Panc1 (cell line): ENCODE measurements at regions not wholly inside any gene's neighbourhood (a gene's known extent, or its start where the extent isn't known, plus 50 kb on each side); places are given as distances from the start of the nearest gene placed in this dataset.
A peak's percentile ranks its signal among the peaks of the same experiment; 100 is the strongest.

Experiments used
- ATAC-seq: fragments of 200-7000 bp; cut with Tn5 transposase; 2 replicates; pipeline ENCODE4 v1.9.1; 2020; ENCODE audit warnings: mild to moderate bottlenecking, moderate library complexity
- BruUV-seq: library from RNA; stranded (reverse); fragments of 400-500 nt; replicated peaks from 2 replicates; lab custom pipeline; 2021; lab: Mats Ljungman, UMichigan
- CTCF ChIA-PET: fragments of 300-600 bp; sonication (Branson Sonifier 250); formaldehyde crosslinking; loops from one replicate; lab custom pipeline; 2022; ENCODE audit warnings: antibody characterized with exemption; lab: Charles Lee
- POLR2A ChIA-PET: fragments of 300-600 bp; sonication (Branson Sonifier 250); formaldehyde crosslinking; loops from one replicate; lab custom pipeline; 2022; ENCODE audit warnings: antibody characterized with exemption; lab: Charles Lee
- DNase-seq: peaks from one replicate; pipeline ENCODE4 v3.0.0-alpha.2; 2010; ENCODE audit warnings: low read depth, low spot score
- H3K27ac ChIP-seq: 2 replicates; pipeline ENCODE4 v1.5.1; 2011; ENCODE audit warnings: mild to moderate bottlenecking, low read length, inconsistent platforms
- H3K27me3 ChIP-seq: fragments of 200-500 bp; sonication (Bioruptor generic); 2 replicates; pipeline ENCODE4 v1.6.0; 2014; ENCODE audit warnings: low read length, inconsistent platforms; ENCODE audit not compliant: control insufficient read depth, insufficient read depth
- H3K36me3 ChIP-seq: fragments of 200-500 bp; sonication (Bioruptor generic); 2 replicates; pipeline ENCODE4 v1.5.1; 2014; ENCODE audit warnings: inconsistent platforms, mild to moderate bottlenecking, low read length, moderate library complexity; ENCODE audit not compliant: control insufficient read depth, insufficient read depth
- H3K4me1 ChIP-seq: 2 replicates; pipeline ENCODE4 v1.5.1; 2011; ENCODE audit warnings: inconsistent platforms, mild to moderate bottlenecking, low read length, moderate library complexity; ENCODE audit not compliant: control insufficient read depth, insufficient read depth
- H3K4me3 ChIP-seq, 2 experiments: 2 replicates each; pipeline ENCODE4 v1.5.1; 2011 to 2012; ENCODE audit warnings: low read depth in 2 of 2, low read length in 2 of 2, mild to moderate bottlenecking in 2 of 2, inconsistent platforms in 1 of 2, moderate library complexity in 1 of 2
- H3K9me3 ChIP-seq: fragments of 200-500 bp; sonication (Bioruptor generic); 2 replicates; pipeline ENCODE4 v1.5.1; 2014; ENCODE audit warnings: low read depth, mild to moderate bottlenecking, inconsistent platforms, low read length, moderate library complexity; ENCODE audit not compliant: control insufficient read depth, insufficient read depth
- POLR2AphosphoS5 ChIP-seq: IDR thresholded peaks from 2 replicates; pipeline ENCODE4 v1.6.1; 2012; ENCODE audit warnings: mild to moderate bottlenecking, low read depth, low read length, moderate library complexity
- SIN3A ChIP-seq: IDR thresholded peaks from 2 replicates; pipeline ENCODE4 v1.6.1; 2012; ENCODE audit warnings: low read depth, mild to moderate bottlenecking, low read length, moderate library complexity, borderline replicate concordance; ENCODE audit not compliant: insufficient read depth
- TCF7L2 ChIP-seq: IDR thresholded peaks from 2 replicates; pipeline ENCODE4 v1.6.1; 2011; ENCODE audit warnings: mild to moderate bottlenecking, low read depth, low read length, inconsistent platforms
- in situ Hi-C: cut with HindIII; loops from 2 replicates; pipeline ENCODE4 v1.10.0; 2016; ENCODE audit warnings: low sequenced_read_pairs, low pct_unique_long_range_greater_than_20kb
- intact Hi-C: fragments of 100-400 bp; cut with micrococcal nuclease; formaldehyde crosslinking; loops from one replicate; pipeline ENCODE4 v1.10.0; 2022; ENCODE audit not compliant: unreplicated experiment
- TF ChIP-seq, protein P1 (sequence below): fragments of 450-650 bp; IDR thresholded peaks from 2 replicates; pipeline ENCODE4 v1.5.1; 2017; ENCODE audit warnings: mild to moderate bottlenecking
- TF ChIP-seq, protein P2 (sequence below), 2 experiments: IDR thresholded peaks; 2 replicates each; pipeline ENCODE4 v1.6.1; 2011 to 2012; ENCODE audit warnings: low read depth in 2 of 2, control low read depth in 1 of 2, low read length in 1 of 2, mild to moderate bottlenecking in 1 of 2, moderate library complexity in 1 of 2; ENCODE audit not compliant: insufficient read depth in 1 of 2

- no TSS peak for BruUV-seq
- no peak overlapping the region for H3K4me3 ChIP-seq
- ATAC-seq (no peak), DNase-seq (no peak)
- ChIA-PET POLR2A (no interaction called here), CTCF (interaction anchor here (1.1 kb wide), 1 partner anchor 13 kb away, joined by 3 read pairs; no protein-coding TSS in a partner anchor)
- H3K9me3 ChIP-seq = no peaks in the 10 kb centered on the region
- H3K4me1 ChIP-seq = no peaks in the 10 kb centered on the region
- H3K27me3 ChIP-seq = no peaks in the 10 kb centered on the region
- intact Hi-C loops = no loop called here
- no peaks in the 10 kb centered on the region for H3K36me3 ChIP-seq
- in situ Hi-C loops = no loop called here
- TF ChIP-seq POLR2AphosphoS5 = no peak
- no peak for TF ChIP-seq SIN3A
- no peak for TF ChIP-seq TCF7L2
- TF ChIP-seq, protein P1, sequence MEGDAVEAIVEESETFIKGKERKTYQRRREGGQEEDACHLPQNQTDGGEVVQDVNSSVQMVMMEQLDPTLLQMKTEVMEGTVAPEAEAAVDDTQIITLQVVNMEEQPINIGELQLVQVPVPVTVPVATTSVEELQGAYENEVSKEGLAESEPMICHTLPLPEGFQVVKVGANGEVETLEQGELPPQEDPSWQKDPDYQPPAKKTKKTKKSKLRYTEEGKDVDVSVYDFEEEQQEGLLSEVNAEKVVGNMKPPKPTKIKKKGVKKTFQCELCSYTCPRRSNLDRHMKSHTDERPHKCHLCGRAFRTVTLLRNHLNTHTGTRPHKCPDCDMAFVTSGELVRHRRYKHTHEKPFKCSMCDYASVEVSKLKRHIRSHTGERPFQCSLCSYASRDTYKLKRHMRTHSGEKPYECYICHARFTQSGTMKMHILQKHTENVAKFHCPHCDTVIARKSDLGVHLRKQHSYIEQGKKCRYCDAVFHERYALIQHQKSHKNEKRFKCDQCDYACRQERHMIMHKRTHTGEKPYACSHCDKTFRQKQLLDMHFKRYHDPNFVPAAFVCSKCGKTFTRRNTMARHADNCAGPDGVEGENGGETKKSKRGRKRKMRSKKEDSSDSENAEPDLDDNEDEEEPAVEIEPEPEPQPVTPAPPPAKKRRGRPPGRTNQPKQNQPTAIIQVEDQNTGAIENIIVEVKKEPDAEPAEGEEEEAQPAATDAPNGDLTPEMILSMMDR = no peak
- TF ChIP-seq, protein P2, sequence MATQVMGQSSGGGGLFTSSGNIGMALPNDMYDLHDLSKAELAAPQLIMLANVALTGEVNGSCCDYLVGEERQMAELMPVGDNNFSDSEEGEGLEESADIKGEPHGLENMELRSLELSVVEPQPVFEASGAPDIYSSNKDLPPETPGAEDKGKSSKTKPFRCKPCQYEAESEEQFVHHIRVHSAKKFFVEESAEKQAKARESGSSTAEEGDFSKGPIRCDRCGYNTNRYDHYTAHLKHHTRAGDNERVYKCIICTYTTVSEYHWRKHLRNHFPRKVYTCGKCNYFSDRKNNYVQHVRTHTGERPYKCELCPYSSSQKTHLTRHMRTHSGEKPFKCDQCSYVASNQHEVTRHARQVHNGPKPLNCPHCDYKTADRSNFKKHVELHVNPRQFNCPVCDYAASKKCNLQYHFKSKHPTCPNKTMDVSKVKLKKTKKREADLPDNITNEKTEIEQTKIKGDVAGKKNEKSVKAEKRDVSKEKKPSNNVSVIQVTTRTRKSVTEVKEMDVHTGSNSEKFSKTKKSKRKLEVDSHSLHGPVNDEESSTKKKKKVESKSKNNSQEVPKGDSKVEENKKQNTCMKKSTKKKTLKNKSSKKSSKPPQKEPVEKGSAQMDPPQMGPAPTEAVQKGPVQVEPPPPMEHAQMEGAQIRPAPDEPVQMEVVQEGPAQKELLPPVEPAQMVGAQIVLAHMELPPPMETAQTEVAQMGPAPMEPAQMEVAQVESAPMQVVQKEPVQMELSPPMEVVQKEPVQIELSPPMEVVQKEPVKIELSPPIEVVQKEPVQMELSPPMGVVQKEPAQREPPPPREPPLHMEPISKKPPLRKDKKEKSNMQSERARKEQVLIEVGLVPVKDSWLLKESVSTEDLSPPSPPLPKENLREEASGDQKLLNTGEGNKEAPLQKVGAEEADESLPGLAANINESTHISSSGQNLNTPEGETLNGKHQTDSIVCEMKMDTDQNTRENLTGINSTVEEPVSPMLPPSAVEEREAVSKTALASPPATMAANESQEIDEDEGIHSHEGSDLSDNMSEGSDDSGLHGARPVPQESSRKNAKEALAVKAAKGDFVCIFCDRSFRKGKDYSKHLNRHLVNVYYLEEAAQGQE (IDR thresholded peaks at IDR 0.05; ENCODE audit: insufficient read depth in 1 of 2, low read depth in 2 of 2, low read length in 1 of 2) = no peak
- no peak overlapping the region for H3K27ac ChIP-seq
Measured at GRCh38 chr5:4941161-4941560, 199.0 kb upstream of the ADAMTS16 start.

GRCh38 chr5:4941957-4942830, 197.9 kb upstream of the ADAMTS16 start:
- in situ Hi-C loops = no loop called here
- Histone ChIP-seq H3K27me3 (no peaks in the 10 kb centered on the region), H3K36me3 (no peaks in the 10 kb centered on the region), H3K27ac (no peak overlapping the region), H3K9me3 (no peaks in the 10 kb centered on the region), H3K4me1 (no peaks in the 10 kb centered on the region), H3K4me3 (peak overlapping the region; percentile 22 to 48)
- TF ChIP-seq, protein P1 = peak; percentile 99
- TF ChIP-seq, protein P2 (IDR thresholded peaks at IDR 0.05; ENCODE audit: insufficient read depth in 1 of 2, low read depth in 2 of 2, low read length in 1 of 2) = no peak
- BruUV-seq = no TSS peak
- DNase-seq = no peak
- CTCF ChIA-PET = interaction anchor here (1.1 kb wide), 1 partner anchor 14 kb away, joined by 3 read pairs; no protein-coding TSS in a partner anchor
- POLR2A ChIA-PET = no interaction called here
- ATAC-seq = peak; percentile 85
- intact Hi-C loops = no loop called here
